ENCODE measurements at regions not wholly inside any gene's neighbourhood (a gene's known extent, or its start where the extent isn't known, plus 50 kb on each side); places are given as distances from the start of the nearest gene placed in this dataset.

DNA sequence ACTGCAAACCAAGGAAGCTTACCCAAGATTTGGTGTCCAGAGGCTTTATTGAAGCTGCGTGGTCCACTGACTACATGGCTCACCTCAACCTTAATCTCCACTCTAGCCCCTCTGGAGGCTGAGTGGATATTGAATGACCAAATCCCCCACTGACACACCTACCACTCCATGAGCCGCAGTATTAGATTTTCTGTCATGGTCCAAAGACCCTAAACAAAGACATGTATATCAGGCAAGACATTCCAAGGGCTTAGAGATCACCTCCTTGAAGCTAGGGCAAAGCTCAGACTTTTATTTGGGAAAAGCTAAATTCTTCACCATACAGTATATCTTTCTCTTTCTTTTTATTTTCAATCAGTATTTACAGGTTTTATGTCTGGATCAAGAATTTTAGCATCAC, 346.2 kb upstream of the CTNND2 start:
- TF ChIP-seq, protein P1, sequence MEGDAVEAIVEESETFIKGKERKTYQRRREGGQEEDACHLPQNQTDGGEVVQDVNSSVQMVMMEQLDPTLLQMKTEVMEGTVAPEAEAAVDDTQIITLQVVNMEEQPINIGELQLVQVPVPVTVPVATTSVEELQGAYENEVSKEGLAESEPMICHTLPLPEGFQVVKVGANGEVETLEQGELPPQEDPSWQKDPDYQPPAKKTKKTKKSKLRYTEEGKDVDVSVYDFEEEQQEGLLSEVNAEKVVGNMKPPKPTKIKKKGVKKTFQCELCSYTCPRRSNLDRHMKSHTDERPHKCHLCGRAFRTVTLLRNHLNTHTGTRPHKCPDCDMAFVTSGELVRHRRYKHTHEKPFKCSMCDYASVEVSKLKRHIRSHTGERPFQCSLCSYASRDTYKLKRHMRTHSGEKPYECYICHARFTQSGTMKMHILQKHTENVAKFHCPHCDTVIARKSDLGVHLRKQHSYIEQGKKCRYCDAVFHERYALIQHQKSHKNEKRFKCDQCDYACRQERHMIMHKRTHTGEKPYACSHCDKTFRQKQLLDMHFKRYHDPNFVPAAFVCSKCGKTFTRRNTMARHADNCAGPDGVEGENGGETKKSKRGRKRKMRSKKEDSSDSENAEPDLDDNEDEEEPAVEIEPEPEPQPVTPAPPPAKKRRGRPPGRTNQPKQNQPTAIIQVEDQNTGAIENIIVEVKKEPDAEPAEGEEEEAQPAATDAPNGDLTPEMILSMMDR (IDR thresholded peaks at IDR 0.05; ENCODE audit: borderline replicate concordance, control extremely low read depth, extremely low read depth, insufficient read depth, missing control alignments): no peak
- in situ Hi-C loops (cut with MboI; ENCODE audit: low sequenced_read_pairs, unreplicated experiment): no loop called here
- no peak for DNase-seq (ENCODE audit: low spot score)

DNA sequence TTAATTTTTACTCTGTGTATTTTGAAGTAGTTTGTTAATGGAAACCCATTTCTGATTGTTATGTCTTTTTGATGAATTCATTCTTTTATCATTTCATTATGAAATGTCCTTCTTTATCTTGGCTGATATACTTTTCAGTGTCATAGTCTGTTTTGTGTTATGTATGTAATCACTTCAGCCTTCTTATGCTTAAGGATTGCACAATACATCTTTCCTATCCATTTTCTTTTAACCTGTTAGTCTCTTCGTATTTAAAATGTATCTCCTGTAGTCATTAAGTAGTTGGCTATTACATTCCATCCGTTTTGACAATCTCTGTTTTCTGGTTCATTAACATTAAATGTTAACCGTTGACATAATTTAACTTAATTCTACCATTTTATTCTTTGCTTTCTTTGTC, 344.6 kb upstream of the CTNND2 start:
- no peak for DNase-seq (ENCODE audit: low spot score)
- in situ Hi-C loops (cut with MboI; ENCODE audit: low sequenced_read_pairs, unreplicated experiment): no loop called here
- TF ChIP-seq, protein P1 (IDR thresholded peaks at IDR 0.05; ENCODE audit: borderline replicate concordance, control extremely low read depth, extremely low read depth, insufficient read depth, missing control alignments): no peak

DNA sequence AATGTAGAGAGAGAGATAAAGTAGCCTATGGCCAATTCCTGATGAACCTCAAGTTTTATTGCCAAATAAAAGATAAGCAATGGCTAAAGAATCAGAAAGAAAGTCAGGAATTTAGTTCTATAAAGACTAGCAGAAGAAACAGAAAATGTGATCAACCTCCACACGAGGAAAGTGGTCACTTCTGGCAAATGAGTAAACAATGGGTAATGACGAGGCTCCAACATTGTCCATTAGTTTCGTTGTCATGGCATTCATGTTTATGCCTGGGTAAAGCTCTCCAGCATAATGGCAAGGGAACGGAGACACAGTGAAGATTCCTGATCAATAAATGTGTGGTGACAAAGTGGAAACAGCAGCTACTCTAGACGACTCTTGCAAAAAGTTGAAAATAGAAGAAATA, 341.8 kb upstream of the CTNND2 start:
- TF ChIP-seq, protein P1 (IDR thresholded peaks at IDR 0.05; ENCODE audit: borderline replicate concordance, control extremely low read depth, extremely low read depth, insufficient read depth, missing control alignments): no peak
- no peak for DNase-seq (ENCODE audit: low spot score)
- in situ Hi-C loops (cut with MboI; ENCODE audit: low sequenced_read_pairs, unreplicated experiment): no loop called here

DNA sequence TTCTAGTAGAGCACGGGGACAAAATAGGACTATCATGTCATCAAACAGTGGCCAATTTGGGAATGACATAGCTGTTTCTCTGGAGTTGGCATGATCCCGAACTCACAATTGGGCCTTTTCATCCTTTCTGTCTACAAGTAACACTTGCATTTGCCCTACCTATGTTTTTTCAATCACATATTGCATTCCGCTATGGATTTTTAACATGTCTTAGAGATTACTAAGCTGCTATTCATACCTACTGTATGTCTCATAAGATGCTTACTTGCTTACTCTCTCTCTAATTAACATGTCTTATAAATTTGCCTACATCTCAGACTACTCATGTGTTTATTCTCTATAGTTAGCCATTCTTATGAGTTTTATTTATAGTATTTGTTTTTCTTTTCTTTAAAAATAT, 341.2 kb upstream of the CTNND2 start:
- TF ChIP-seq, protein P1 (IDR thresholded peaks at IDR 0.05; ENCODE audit: borderline replicate concordance, control extremely low read depth, extremely low read depth, insufficient read depth, missing control alignments): no peak
- no peak for DNase-seq (ENCODE audit: low spot score)
- in situ Hi-C loops (cut with MboI; ENCODE audit: low sequenced_read_pairs, unreplicated experiment): no loop called here

DNA sequence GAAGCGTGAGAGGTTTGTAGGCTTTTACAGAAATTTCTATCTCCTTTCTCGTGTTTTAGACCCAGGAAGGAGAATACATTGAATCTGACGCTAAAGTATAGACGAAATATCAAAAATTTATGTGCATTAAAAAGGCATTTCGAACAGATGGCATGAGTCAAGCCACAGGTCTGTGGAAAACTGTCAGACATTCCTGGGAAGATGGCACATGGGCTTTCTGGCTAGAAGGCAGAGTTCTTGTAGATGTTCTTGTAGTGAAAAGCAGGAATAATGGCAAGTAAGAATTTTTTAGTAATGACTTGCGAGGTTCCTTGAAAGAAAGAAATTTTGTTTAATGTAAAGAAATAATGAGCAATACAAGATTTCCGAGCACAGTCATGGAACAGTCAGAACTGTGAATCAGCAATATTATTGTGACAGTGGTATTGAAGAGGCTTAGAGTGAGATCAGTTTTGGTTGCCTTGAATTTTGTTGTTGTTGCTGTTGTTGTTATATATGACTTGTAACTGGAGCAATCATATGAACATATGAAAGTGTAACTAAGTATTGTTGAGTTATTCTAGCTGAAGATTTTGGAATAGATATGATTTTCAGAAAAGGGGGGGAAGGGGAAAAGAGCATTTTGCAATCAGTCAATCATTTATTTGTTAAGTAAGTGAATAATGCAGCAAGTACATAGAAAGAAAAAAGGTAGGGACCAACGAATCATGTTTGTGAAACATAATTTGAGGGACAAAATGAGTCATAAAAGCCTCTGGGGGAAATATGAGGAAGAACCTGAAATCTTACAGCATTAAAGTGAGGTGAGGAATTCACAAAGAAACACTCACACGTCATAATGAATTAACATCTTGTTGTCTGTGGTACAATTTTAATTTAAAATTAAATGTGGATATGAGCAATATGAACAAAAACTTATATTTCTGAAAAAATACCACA, 339.0 kb upstream of the CTNND2 start:
- no peak for DNase-seq (ENCODE audit: low spot score)
- in situ Hi-C loops (cut with MboI; ENCODE audit: low sequenced_read_pairs, unreplicated experiment): no loop called here
- TF ChIP-seq, protein P1 (IDR thresholded peaks at IDR 0.05; ENCODE audit: borderline replicate concordance, control extremely low read depth, extremely low read depth, insufficient read depth, missing control alignments): no peak

DNA sequence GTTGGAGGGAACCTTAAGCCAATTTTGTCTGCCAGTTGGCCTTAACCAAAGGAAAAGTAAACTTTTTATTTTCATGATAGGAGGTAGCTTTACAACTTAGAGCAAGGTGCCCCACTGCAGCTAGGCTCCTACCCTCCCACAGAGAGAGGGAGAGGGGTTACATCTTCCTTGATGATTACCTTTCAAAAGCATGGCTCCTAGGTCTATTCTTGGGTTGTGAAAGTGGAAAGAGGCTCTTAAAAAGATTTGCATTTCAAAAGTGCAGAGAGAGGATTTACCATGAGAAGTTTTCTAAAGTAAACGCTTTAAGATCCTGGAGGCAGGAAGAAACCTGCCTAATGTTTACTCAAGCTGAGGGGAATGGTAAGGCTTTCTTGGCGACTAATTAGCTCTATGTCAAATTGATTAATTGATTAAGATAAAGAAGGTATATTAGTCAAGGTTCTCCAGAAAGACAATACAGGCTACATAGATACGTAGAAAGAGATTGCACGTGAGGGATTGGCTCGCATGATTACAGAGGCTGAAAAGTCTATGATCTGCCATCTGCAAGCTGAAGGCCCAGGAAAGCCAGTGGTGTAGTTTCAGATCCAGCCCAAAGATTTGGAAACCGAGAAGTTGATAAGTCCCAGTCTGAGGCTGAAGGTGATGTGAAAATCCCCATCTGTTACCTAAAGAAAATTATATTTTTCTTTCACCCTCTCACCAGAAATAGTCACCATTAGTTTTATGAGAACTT, 333.8 kb upstream of the CTNND2 start:
- DNase-seq (ENCODE audit: low spot score): no peak
- TF ChIP-seq, protein P1 (IDR thresholded peaks at IDR 0.05; ENCODE audit: borderline replicate concordance, control extremely low read depth, extremely low read depth, insufficient read depth, missing control alignments): no peak
- in situ Hi-C loops (cut with MboI; ENCODE audit: low sequenced_read_pairs, unreplicated experiment): no loop called here

Measured in GM13976 (cell line).